Stimulated activated CD8-positive, alpha-beta memory T cell treated with anti-CD3 and anti-CD28 coated beads, Interleukin-4, amount 100 ng/mL, for 1 hour (primary cell): ENCODE measurements at regions not wholly inside any gene's neighbourhood (a gene's known extent, or its start where the extent isn't known, plus 50 kb on each side); places are given as distances from the start of the nearest gene placed in this dataset.

Experiments used
- DNase-seq, 2 donors: peaks; one replicate each; pipeline ENCODE4 v3.0.0-alpha.2; 2020; ENCODE audit warnings: low read depth in 2 of 2, low spot score in 1 of 2

DNA sequence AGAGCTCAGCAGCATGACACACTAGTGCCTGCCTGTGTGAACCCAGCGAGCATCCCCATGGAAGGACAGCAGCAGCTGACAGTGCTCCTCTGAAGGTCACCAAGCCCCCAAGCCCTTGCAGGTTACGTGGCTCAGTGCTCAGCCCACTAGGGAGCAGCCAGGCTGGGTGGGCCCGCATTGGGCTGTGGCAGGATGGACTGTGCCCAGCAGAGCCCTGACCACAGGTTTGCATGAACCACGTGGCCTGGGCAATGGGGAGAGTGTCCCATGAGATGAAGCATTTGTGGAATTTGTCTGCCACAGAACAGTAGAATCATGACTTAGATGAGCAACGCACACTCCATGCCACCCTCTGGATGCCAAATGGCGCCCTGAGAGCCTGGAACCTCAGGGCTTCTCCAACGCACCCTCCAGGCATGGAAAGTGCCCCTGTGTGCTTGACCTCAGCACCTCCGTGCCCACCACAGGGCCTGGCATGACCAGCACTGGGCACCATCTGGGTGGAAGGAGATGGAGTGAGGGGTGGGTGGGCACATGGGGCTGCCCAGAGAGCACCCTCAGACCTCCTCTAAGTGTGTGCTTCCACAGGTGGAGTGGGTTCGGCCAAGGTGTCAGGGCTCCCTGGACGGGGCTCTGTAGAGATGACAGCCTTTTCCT is 216.1 kb upstream of the RAB6C start:
- no peak for DNase-seq

DNA sequence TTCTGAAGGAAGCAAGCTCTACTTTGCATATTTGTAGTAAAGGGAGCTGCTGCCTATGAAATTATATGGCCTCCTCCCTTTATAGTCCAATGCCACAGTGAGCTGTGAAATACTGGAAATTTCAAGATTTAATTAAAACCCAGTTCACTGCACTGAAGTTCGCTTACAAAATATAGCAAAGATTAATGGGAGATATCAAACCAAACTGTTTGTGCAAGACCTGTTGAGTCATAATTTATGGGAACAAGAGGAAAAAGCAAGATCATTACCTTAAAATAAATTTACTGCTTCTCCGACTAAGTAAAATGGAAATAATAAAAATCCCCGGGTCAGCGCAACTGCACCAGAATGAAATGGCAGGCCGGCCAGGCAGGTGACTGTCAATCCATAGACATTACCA is 215.5 kb upstream of the RAB6C start:
- no peak for DNase-seq

DNA sequence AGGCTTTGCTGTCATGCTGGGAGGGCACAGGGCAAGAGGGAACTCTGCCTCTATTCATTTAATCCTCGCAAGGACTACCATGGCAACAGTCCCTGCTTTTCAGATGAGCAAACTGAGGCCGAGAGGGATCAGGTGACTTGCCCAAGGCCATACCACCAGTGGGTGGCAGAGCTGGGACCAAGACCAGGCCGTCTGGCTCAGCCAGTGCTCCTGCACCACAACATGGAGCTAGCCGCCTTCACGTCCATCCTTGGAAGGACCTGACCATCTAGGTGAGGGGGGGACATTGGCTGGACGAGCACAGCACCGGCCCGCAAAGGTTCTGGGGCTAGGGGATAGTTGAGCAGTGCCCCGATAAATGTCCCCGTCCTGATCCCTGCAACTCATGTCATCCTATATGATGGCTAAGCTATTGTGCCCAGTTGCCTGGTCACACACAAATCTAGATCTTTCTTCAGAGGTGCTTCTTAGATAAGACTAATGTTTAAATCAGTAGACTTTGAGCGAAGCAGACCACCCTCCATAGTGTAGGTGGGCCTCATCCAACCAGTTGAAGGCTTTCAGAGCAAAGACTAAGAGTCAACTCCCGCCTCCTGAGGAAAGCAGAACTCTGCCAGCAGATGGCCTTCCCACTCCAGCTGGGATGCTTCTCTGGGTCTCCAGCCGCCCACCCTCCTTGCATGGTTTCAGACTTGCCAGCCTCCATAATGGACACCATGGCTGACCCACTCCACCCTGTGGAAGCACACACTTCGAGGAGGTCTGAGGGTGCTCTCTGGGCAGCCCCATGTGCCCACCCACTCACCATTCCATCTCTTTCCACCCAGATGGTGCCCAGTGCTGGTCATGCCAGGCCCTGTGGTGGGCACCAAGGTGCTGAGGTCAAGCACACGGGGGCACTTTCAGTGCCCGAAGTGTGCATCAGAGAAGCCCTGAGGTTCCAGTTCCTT is 214.8 kb upstream of the RAB6C start:
- no peak for DNase-seq

DNA sequence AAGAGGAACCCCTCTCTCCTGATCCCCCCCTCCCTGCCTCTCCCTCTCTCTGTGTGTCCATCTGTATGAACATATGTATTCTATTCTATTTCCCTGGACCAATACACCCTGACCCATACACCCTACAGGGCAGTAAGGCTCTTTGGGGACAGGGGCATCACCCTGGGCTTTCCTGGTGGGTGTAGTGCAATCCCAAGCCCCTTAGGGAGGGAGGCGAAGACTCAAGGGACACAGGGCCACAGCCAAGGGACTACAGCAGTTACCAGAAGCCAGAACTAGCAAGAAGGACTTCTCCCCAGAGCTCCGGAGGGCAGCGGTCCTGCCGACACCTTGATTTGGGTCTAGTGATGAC is 214.2 kb upstream of the RAB6C start:
- DNase-seq: no peak

DNA sequence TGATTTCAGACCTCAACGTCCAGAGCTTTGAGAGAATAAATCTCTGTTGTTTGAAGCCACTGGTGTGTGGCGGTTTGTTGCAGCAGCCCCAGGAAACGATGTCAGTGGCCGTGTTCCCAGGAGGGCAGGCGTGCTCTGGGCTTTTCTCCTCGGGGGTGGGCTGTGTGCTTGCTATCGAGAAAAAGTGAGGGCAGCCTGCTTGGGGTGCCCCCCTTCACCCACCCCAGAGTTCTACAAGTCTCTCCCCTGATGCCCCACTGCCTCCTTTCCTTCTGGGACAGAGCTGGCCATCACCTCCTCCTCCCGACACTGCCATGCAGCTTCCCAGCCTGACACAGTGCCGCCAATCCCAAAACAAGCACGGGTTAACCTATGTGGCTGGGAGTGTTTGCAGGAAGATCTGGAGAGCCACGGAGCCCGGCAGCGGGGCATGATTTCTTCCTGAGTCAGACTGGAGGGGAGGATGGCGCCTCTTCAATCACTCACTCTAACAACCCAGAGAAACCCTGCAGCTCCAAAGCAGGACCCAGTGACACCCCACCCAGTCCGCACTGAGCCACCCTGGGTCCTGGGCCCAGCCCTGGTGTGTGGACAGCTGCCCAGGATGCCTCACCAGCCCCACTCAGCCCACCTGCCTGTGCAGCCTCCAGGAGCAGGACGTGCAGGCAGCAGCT is 213.7 kb upstream of the RAB6C start:
- DNase-seq: no peak

DNA sequence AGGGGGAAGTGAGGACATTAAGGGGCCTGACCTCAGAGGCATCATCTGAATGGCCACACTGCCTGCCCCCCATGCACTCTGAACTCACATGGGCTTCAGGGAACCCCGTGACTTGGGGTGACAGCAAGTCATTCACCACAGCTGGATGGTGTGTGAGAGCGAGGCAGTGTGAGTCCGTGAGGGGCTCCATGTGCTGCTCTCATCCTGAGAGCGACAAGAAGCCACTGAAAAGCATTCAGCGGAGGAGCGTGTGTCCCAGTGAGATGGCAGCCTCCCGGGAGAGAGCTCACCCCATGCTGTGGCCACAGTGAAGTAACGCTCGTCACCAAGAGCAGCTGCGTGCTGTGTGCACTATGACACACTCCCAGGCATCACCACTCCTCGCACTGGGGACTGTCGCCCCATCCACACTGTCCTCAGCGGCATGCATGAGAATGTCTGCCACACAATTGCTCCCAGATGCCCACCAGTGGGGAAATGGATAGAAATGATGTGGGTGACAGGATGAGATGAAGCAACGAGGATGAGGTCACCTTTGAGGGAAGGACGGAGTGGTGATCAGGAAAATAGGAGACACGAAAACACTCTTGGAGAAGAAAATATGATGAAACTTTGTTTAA is 213.0 kb upstream of the RAB6C start:
- DNase-seq: no peak

DNA sequence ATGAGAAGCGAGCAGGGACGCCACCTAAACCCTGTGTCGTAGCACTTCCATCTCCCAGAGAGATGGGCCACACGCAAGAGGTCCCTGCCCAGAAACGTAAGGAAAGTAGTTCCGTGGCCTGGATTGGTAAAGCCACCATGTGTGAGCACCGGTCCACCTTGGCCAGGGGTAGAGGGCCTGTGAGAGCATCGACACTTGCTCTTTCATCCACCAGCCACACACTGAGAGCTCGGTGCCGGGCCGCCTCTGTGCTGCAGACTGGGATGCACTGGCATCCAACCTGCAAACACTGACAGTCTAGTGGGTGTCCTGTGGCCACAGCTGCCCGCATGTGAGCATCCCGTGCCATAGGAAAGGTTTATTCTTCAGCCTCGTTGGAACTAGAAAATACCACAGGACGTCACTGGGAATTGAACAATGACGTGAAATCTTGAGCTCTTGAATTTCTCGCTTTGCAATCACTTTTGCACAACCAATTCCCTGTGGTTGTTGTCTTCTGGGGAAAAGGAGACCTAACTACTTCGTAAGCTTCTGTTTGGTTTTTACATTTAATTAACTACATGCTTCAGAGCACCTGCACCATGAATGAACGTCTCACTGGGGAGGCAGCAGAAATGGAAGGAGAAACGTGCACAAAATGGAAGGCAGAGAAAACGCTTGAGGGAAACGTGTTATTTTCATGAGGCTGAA is 212.0 kb upstream of the RAB6C start:
- no peak for DNase-seq

DNA sequence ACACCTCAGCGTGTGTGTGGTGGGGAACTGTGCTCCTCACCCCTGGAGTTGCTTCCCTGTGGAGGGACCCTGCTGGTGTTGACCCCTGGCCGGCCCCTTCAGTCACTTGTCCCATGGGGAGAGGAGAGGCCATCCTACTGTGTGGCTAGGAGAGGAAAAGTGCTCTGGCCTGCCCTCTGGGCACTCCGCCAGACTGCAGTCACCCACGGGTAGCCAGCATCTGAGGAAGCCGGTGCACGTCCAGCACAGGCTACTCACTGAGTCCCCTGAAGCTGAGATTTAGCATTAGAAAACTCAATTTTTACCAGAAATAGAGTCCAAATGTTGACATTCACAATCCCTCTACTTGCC is 211.5 kb upstream of the RAB6C start:
- DNase-seq: no peak

DNA sequence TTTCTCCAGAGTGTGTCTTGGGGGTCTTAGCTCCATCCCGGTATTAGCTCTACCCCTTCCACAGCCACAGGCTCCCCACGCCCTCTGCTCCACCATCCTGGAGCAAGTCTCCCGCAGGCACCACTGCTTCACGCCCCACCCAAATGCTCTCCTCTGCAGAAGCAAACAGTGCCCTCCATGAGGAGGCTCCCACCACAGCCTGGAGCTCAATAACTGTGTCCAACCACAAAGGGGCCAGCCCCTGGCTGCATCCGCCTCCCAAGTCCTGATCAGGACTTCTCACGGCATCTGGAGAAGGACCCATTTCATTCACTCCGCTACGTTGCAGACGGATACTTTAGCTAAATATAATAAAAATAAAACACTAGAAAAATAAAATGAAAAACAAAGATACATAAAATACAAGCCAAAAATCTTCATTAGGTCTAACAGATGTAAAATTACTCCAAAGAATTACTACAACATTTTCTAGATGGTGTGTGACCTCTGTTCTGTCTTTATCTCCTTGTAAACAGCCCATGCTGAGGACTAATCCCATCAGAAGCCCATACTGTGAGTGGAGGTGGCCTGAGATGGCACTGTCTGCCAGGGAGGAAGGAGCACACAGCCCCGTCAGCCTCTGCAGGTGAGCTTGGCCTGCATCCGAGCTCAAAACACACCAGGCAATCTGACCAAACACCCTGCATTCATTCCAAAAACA is 210.8 kb upstream of the RAB6C start:
- no peak for DNase-seq

DNA sequence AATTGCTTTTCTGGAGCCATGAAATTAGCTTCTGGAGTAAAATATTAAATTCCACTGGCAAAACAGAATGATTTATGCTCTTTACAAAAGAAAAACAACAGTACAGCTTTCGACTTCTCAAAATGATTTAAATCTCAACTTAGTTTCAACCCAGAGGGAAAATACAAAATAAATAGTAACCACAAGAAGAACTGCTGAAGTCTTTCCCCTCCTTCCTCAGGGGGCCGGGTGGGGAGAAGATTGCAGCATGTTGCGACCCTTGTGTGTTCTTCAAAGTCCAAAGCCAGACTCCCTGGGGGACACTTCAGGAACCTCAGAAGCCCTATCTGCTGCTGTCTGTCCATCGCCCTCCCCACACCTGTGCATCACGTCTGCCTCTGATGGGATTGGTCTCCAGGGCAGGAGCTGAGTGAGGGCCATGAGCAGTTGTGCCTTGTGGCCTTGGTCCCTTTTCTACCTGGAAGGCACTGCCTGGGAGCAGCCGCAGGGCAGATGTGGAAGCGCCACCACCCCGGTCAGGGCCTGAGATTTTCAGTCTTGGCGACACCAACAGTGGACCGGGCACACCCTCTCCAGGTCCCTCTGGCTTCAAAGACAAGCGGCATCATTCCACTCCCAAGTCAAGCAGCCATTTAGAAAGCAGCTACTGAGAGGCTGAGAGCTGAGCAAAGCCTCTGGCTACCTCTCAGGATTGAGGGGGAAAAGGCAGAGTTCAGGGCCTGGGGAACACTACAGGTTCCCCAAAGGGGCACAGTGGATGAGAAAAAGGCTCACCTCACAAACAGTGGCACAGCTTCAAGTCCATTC is 210.1 kb upstream of the RAB6C start:
- no peak for DNase-seq

DNA sequence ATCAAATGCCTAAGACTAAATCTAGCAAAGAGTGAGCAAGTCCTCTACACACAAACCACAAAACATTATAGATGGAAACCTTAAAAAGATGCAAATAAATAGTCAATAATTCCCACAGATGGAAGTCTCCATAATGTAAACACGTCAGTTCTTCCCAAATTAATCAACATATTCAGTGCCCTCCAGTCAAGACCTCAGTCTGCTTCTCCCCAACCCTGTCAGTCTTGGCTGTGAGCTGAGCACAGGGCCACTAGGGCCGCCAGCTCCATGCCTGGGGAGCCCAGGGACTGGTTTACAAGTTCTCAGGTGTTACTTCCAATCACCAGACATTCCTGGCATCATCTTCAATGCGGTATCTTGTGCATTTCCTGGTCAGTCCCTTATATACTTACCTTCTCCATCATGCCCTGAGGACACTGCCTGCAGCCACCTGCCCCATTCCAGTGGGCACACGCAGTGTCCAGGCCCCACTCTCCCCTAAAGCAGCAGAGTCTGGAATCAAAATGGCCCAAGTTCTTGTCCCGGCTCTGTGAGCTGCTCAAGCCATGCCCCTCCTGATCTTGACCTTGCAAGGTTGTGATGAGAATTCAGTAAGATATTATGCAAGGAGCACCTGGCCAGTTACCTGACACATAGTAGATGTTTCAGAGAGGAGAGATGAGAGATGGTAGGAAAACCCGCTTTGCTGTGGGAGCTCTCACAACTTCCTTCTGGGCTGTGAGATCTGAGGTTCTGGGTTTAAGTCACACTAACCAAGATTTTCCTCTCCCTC is 207.9 kb upstream of the RAB6C start:
- no peak for DNase-seq

DNA sequence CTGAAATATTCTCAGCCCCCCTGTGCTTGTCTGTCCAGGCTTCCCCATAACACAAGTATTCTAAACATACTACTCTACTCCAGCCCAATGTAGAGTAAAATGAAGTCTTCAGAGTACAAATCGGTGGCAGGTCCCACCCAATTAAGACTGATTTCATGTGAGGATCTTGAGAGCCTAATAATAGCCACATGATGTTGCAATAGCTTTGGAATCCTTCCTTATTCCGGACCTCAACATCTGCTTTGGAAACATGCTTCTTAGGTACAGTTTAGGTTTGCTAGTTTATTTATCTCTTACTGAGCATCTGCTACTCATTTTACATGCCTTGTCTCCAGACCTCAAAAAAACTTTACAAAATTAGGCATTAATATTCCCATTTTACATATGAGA is 207.3 kb upstream of the RAB6C start:
- DNase-seq: no peak

DNA sequence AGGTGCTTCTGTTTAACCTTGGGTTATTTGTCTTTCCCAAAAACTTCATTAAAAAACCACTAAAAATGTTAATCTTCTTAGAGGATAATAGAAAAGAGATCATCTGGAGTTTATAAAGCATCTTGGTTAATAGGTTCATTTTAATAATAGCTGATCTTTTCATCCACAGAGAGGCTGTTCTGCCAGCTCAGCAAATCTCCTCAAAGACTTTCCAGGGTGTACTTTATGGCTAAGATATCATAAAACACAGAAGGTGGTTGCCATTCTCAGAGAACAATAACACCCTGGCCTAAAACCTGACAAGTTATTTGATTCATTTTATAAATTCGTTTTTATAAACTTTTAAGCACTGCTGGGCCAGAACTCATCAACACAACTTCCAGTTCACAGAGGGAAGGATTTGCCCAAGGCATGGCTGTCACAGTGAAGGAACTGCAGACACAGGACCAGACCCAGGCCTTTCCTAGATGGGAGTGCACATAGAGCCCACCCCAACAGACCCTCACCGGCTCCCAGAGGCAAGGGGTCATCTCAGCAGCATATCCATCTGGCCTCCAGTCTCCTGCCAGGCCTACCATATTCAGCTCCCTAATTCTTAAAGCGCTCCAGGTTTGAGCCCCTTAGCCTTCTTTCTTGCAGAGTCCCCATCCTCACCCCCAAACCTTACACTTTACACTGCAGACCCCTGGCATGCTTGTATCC is 203.4 kb upstream of the RAB6C start:
- no peak for DNase-seq

DNA sequence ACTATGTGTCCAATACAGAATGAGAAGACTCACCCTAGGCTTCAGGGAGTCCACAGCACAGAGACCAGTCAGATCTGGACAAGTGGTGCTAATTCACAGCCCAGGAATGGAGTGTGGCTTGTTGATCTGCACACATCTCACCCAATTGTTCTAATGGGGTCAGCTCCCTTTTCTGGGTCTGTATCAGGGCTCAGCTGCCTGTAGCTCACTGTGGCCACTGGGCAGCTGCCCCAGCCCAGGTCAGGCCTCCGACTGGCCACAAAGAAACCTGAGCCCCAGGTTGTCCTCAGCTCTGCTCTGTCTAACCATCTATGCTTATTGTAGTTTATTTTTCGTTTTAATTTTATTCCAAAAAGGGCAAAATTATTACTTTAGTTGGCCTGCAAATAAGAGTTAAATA is 202.3 kb upstream of the RAB6C start:
- DNase-seq: no peak

DNA sequence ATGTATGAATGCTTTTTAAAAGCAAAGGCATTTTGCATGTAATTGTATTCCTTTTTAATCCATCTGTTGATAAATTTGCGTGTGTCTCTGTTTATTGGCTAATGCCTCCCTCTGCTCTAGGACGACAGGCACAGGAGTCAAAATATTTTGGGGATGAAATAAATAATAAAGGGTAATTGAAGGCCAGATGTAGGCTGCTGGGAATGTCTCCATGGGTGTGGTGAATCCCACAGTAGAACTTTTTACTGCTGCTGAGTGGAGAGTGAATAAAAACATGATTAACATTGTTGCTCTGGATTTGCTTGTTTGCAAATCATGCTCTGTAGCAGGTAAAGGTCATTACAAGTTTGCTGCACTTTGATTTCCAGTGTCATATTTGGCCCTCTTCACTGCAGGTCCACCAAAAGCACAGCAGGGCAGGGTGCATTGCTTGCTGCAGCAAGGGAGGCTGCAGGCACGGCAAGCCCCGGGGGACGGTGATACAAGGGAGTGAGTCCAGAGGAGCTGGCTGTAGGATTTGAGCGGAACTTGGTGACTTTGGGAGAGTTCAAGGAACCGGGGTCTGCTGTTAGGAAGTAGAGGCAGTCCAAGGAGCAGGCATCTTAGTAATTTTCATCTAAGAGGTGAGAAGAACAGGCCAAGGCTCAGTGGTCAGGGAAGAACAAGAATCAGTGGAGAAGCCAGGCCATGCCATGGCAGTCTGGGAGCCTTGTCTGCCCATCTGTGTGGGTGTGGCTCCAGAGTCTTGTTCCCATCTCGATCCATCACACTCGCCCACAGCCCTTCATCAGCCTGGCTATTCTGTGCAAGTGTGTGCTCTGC is 201.5 kb upstream of the RAB6C start:
- no peak for DNase-seq

DNA sequence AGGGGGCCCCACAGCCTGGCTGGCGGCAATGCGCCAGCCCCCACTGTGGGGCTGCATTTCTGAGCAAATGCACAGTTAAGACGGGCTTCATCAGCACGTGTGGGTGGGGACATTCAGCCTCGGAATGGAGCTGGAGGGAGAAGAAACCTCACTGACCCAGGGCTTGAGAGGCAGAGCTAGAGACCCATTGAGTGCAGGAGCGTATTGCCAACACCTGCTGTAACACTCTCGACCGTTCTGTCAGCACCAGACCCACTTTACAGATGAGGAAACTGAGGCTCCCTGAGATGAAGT is 200.9 kb upstream of the RAB6C start:
- DNase-seq: no peak

DNA sequence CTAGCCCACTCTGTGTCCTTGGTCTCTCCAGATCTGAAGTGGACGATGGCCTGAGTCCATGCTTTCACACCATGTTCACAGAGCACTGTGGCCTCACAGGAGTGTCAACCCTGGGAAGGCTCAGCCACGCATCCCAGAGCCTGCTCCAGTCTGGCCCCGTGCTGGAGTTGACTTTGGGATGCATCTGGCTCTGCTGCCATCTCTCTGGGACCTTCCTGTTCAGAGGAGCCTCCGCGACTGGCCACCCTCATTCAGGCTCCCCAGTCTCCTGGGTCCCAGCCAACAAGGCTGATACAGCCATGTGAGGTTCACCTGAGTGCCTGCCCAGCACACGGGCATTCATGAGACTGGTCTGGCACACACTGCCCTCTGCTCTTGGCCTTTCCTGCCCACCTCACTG is 199.7 kb upstream of the RAB6C start:
- no peak for DNase-seq
